ENCODE measurements at regions not wholly inside any gene's neighbourhood (a gene's known extent, or its start where the extent isn't known, plus 50 kb on each side); places are given as distances from the start of the nearest gene placed in this dataset.

- DNase-seq: no peak
These were observed 168.9 kb downstream of the CYRIA start for GRCh38 chr2:16496426-16497388.

- DNase-seq: no peak
These were observed 170.0 kb downstream of the CYRIA start for GRCh38 chr2:16495509-16496208.

GRCh38 chr2:16494836-16495508 lies 170.7 kb downstream of the CYRIA start:
- no peak for DNase-seq

GRCh38 chr2:16493788-16494187 lies 171.8 kb downstream of the CYRIA start:
- DNase-seq: no peak

GRCh38 chr2:16487686-16488085 lies 177.9 kb downstream of the CYRIA start:
- no peak for DNase-seq

GRCh38 chr2:16485251-16485650 lies 180.4 kb downstream of the CYRIA start:
- no peak for DNase-seq

GRCh38 chr2:16482460-16482859 lies 183.2 kb downstream of the CYRIA start:
- DNase-seq: no peak

- DNase-seq: no peak
These were observed 184.3 kb downstream of the CYRIA start for GRCh38 chr2:16481351-16481750.

GRCh38 chr2:16479721-16480120 lies 185.9 kb downstream of the CYRIA start:
- DNase-seq: no peak

GRCh38 chr2:16478434-16479210 lies 187.0 kb downstream of the CYRIA start:
- no peak for DNase-seq

- no peak for DNase-seq
These were observed 188.0 kb downstream of the CYRIA start for GRCh38 chr2:16477648-16478047.

GRCh38 chr2:16476866-16477265 lies 188.8 kb downstream of the CYRIA start:
- no peak for DNase-seq

GRCh38 chr2:16475986-16476567 lies 189.6 kb downstream of the CYRIA start:
- DNase-seq: no peak

- no peak for DNase-seq
These were observed 190.0 kb downstream of the CYRIA start for GRCh38 chr2:16475586-16475985.

GRCh38 chr2:16473575-16473974 lies 192.1 kb downstream of the CYRIA start:
- DNase-seq: no peak

- no peak for DNase-seq
These were observed 194.6 kb downstream of the CYRIA start for GRCh38 chr2:16470936-16471490.

- peak in 1 of 5 experiments; percentile 1 for DNase-seq
These were observed 198.8 kb downstream of the CYRIA start for GRCh38 chr2:16466821-16467151.

- DNase-seq: no peak
These were observed 199.4 kb downstream of the CYRIA start for GRCh38 chr2:16466133-16466820.

GRCh38 chr2:16464641-16465040 lies 201.0 kb downstream of the CYRIA start:
- no peak for DNase-seq

GRCh38 chr2:16462958-16463357 lies 202.7 kb downstream of the CYRIA start:
- no peak for DNase-seq

GRCh38 chr2:16461672-16462071 lies 204.0 kb downstream of the CYRIA start:
- DNase-seq: no peak

Data from T-helper 2 cell (primary cell).